ENCODE measurements at regions not wholly inside any gene's neighbourhood (a gene's known extent, or its start where the extent isn't known, plus 50 kb on each side); places are given as distances from the start of the nearest gene placed in this dataset.
"Not testable (repeated sequence)": the region's sequence is repeated elsewhere in the genome, so short reads cannot be mapped to it uniquely, and the experiment has no call there.

- TF ChIP-seq POLR2AphosphoS5 (IDR thresholded peaks at IDR 0.05) (no peak), REST (IDR thresholded peaks at IDR 0.05; ENCODE audit: borderline replicate concordance) (no peak), RAD21 (conservative IDR thresholded peaks at IDR 0.05) (no peak), EZH2 (IDR thresholded peaks at IDR 0.05; ENCODE audit: borderline replicate concordance, insufficient read depth, low read length, poor library complexity, severe bottlenecking) (no peak), EP300 (conservative IDR thresholded peaks at IDR 0.05; ENCODE audit: poor library complexity, severe bottlenecking) (no peak), TAF1 (IDR thresholded peaks at IDR 0.05; ENCODE audit: low read depth) (no peak), SMC3 (conservative IDR thresholded peaks at IDR 0.05; ENCODE audit: poor library complexity) (no peak), MXI1 (conservative IDR thresholded peaks at IDR 0.05; ENCODE audit: poor library complexity, severe bottlenecking) (no peak)
- TF ChIP-seq, protein P1, sequence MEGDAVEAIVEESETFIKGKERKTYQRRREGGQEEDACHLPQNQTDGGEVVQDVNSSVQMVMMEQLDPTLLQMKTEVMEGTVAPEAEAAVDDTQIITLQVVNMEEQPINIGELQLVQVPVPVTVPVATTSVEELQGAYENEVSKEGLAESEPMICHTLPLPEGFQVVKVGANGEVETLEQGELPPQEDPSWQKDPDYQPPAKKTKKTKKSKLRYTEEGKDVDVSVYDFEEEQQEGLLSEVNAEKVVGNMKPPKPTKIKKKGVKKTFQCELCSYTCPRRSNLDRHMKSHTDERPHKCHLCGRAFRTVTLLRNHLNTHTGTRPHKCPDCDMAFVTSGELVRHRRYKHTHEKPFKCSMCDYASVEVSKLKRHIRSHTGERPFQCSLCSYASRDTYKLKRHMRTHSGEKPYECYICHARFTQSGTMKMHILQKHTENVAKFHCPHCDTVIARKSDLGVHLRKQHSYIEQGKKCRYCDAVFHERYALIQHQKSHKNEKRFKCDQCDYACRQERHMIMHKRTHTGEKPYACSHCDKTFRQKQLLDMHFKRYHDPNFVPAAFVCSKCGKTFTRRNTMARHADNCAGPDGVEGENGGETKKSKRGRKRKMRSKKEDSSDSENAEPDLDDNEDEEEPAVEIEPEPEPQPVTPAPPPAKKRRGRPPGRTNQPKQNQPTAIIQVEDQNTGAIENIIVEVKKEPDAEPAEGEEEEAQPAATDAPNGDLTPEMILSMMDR (IDR thresholded peaks at IDR 0.05; ENCODE audit: poor library complexity, severe bottlenecking), result no peak
- Histone ChIP-seq H3K9me2 (ENCODE audit: insufficient read depth, low read length) (no peaks in the 10 kb centered on the region), H3F3A (ENCODE audit: insufficient read depth, low read length, poor library complexity, severe bottlenecking) (no peaks in the 10 kb centered on the region), H3K27ac (ENCODE audit: low read length) (no peak overlapping the region), H3K27me3 (ENCODE audit: insufficient read depth, low read depth, low read length) (peaks cover 46% of the 10 kb centered on the region), H2AFZ (ENCODE audit: low read depth, low read length) (no peak overlapping the region), H3K9ac (ENCODE audit: low read length) (no peak overlapping the region), H4K20me1 (ENCODE audit: insufficient read depth) (no peaks in the 10 kb centered on the region), H3K9me3 (ENCODE audit: low read length) (no peaks in the 10 kb centered on the region), H3K36me3 (ENCODE audit: insufficient read depth, low read length) (no peaks in the 10 kb centered on the region), H3K4me2 (ENCODE audit: low read length) (no peak overlapping the region), H3K4me3 (ENCODE audit: low read length) (no peak overlapping the region), H3K79me2 (replicated peaks; ENCODE audit: insufficient read depth, low read length) (no peaks in the 10 kb centered on the region)
Observed at GRCh38 chr10:100650693-100651092, 94.7 kb upstream of the PAX2 start.

- H3K9me3 ChIP-seq (ENCODE audit: low read length); H3K4me3 ChIP-seq (ENCODE audit: low read length); H3F3A ChIP-seq (ENCODE audit: insufficient read depth, low read length, poor library complexity, severe bottlenecking); H3K9me2 ChIP-seq (ENCODE audit: insufficient read depth, low read length); H3K27ac ChIP-seq (ENCODE audit: low read length); H3K79me2 ChIP-seq (replicated peaks; ENCODE audit: insufficient read depth, low read length); H3K36me3 ChIP-seq (ENCODE audit: insufficient read depth, low read length); H2AFZ ChIP-seq (ENCODE audit: low read depth, low read length); H4K20me1 ChIP-seq (ENCODE audit: insufficient read depth); H3K4me2 ChIP-seq (ENCODE audit: low read length); H3K9ac ChIP-seq (ENCODE audit: low read length): not testable (repeated sequence)
- peaks cover 50% of the 10 kb centered on the region for H3K27me3 ChIP-seq (ENCODE audit: insufficient read depth, low read depth, low read length)
Observed at GRCh38 chr10:100651099-100651498, 94.3 kb upstream of the PAX2 start.

- H2AFZ ChIP-seq (ENCODE audit: low read depth, low read length), result no peak overlapping the region
- no peak overlapping the region for H3K4me3 ChIP-seq (ENCODE audit: low read length)
- no peaks in the 10 kb centered on the region for H3K36me3 ChIP-seq (ENCODE audit: insufficient read depth, low read length)
- H3K9ac ChIP-seq (ENCODE audit: low read length), result no peak overlapping the region
- no peaks in the 10 kb centered on the region for H3F3A ChIP-seq (ENCODE audit: insufficient read depth, low read length, poor library complexity, severe bottlenecking)
- no peak overlapping the region for H3K4me2 ChIP-seq (ENCODE audit: low read length)
- no peak for TF ChIP-seq EP300 (conservative IDR thresholded peaks at IDR 0.05; ENCODE audit: poor library complexity, severe bottlenecking)
- TF ChIP-seq REST (IDR thresholded peaks at IDR 0.05; ENCODE audit: borderline replicate concordance), result no peak
- TF ChIP-seq RAD21 (conservative IDR thresholded peaks at IDR 0.05), result no peak
- no peak for TF ChIP-seq MXI1 (conservative IDR thresholded peaks at IDR 0.05; ENCODE audit: poor library complexity, severe bottlenecking)
- TF ChIP-seq, protein P1 (IDR thresholded peaks at IDR 0.05; ENCODE audit: poor library complexity, severe bottlenecking), result no peak
- no peak for TF ChIP-seq TAF1 (IDR thresholded peaks at IDR 0.05; ENCODE audit: low read depth)
- TF ChIP-seq EZH2 (IDR thresholded peaks at IDR 0.05; ENCODE audit: borderline replicate concordance, insufficient read depth, low read length, poor library complexity, severe bottlenecking), result no peak
- TF ChIP-seq POLR2AphosphoS5 (IDR thresholded peaks at IDR 0.05), result no peak
- H3K27me3 ChIP-seq (ENCODE audit: insufficient read depth, low read depth, low read length), result peaks cover 54% of the 10 kb centered on the region
- no peaks in the 10 kb centered on the region for H3K9me2 ChIP-seq (ENCODE audit: insufficient read depth, low read length)
- H4K20me1 ChIP-seq (ENCODE audit: insufficient read depth), result no peaks in the 10 kb centered on the region
- no peak overlapping the region for H3K27ac ChIP-seq (ENCODE audit: low read length)
- no peaks in the 10 kb centered on the region for H3K79me2 ChIP-seq (replicated peaks; ENCODE audit: insufficient read depth, low read length)
- no peaks in the 10 kb centered on the region for H3K9me3 ChIP-seq (ENCODE audit: low read length)
Observed at GRCh38 chr10:100651916-100652315, 93.5 kb upstream of the PAX2 start.

Measured in neural cell (in vitro differentiated cells).